NB4 (cell line): ENCODE measurements at regions not wholly inside any gene's neighbourhood (a gene's known extent, or its start where the extent isn't known, plus 50 kb on each side); places are given as distances from the start of the nearest gene placed in this dataset.
A peak's percentile ranks its signal among the peaks of the same experiment; 100 is the strongest.

Experiments
- DNase-seq: peaks from one replicate; pipeline ENCODE4 v3.0.0; 2010; ENCODE audit warnings: low read depth
- H3K4me3 ChIP-seq: one replicate; pipeline ENCODE4 v1.5.1; 2011; ENCODE audit warnings: mild to moderate bottlenecking, low read depth, low read length, moderate library complexity
- CTCF ChIP-seq: IDR thresholded peaks from one replicate; pipeline ENCODE4 v1.5.1; 2012; ENCODE audit warnings: low read depth, low read length
- MAX ChIP-seq: IDR thresholded peaks from 2 replicates; pipeline ENCODE4 v1.6.1; 2011; ENCODE audit warnings: low read depth, low read length
- MYC ChIP-seq: IDR thresholded peaks from 2 replicates; pipeline ENCODE4 v1.6.1; 2011; ENCODE audit warnings: low read depth, low read length
- POLR2A ChIP-seq: IDR thresholded peaks from 2 replicates; pipeline ENCODE4 v1.6.1; 2011; ENCODE audit warnings: mild to moderate bottlenecking; ENCODE audit not compliant: insufficient read length; ENCODE audit errors: extremely low read depth

- DNase-seq = no peak
- TF ChIP-seq MYC = no peak
- no peak overlapping the region for H3K4me3 ChIP-seq
Observed at GRCh38 chr5:18050345-18050744, 416.1 kb downstream of the TAF11L14 start.

GRCh38 chr5:18050776-18051175 lies 416.5 kb downstream of the TAF11L14 start:
- no peak for DNase-seq
- no peak for TF ChIP-seq MYC
- no peak for TF ChIP-seq CTCF
- TF ChIP-seq POLR2A = no peak
- TF ChIP-seq MAX = no peak
- no peak overlapping the region for H3K4me3 ChIP-seq

- no peak overlapping the region for H3K4me3 ChIP-seq
- TF ChIP-seq MYC (no peak), CTCF (no peak), POLR2A (no peak), MAX (no peak)
- DNase-seq = peak; percentile 4
Observed at GRCh38 chr5:18051953-18052352, 417.7 kb downstream of the TAF11L14 start.

GRCh38 chr5:18052569-18052968 lies 418.3 kb downstream of the TAF11L14 start:
- no peak overlapping the region for H3K4me3 ChIP-seq
- DNase-seq = no peak
- TF ChIP-seq POLR2A = no peak
- no peak for TF ChIP-seq MYC
- no peak for TF ChIP-seq MAX
- TF ChIP-seq CTCF = no peak

- no peak for DNase-seq
- no peak for TF ChIP-seq POLR2A
- TF ChIP-seq MAX = no peak
- no peak for TF ChIP-seq CTCF
- TF ChIP-seq MYC = no peak
Observed at GRCh38 chr5:18057725-18058124, 423.5 kb downstream of the TAF11L14 start.

GRCh38 chr5:18067615-18068014 lies 433.4 kb downstream of the TAF11L14 start:
- no peak overlapping the region for H3K4me3 ChIP-seq
- TF ChIP-seq POLR2A (no peak), CTCF (no peak), MYC (no peak)
- DNase-seq = no peak

More at GRCh38 chr5:18057725-18058124, 423.5 kb downstream of the TAF11L14 start:
- H3K4me3 ChIP-seq = no peak overlapping the region
